Activated B cell treated with CpG ODN at 0.5 μM for 24 hours (primary cell): ENCODE measurements at regions not wholly inside any gene's neighbourhood (a gene's known extent, or its start where the extent isn't known, plus 50 kb on each side); places are given as distances from the start of the nearest gene placed in this dataset.

Experiments used
- ATAC-seq: fragments of 200-7000 bp; cut with Tn5 transposase; one replicate; pipeline ENCODE4 v1.10.0; 2021; ENCODE audit warnings: low read depth, mild to moderate bottlenecking, moderate library complexity
- CTCF ChIA-PET: fragments of 350-600 bp; sonication (Branson Sonifier 250); formaldehyde crosslinking; loops from one replicate; lab custom pipeline; 2021; ENCODE audit warnings: antibody characterized with exemption; lab: Charles Lee
- POLR2A ChIA-PET: fragments of 350-600 bp; sonication (Branson Sonifier 250); formaldehyde crosslinking; loops from one replicate; lab custom pipeline; 2021; ENCODE audit warnings: antibody characterized with exemption; lab: Charles Lee
- DNase-seq: peaks from one replicate; pipeline ENCODE4 v3.0.0; 2022
- H3K27ac Mint-ChIP-seq: one replicate; pipeline ENCODE4 v1.8.0; 2020; ENCODE audit warnings: mixed read lengths
- H3K27me3 Mint-ChIP-seq: one replicate; pipeline ENCODE4 v1.8.0; 2021; ENCODE audit warnings: mixed read lengths
- H3K36me3 Mint-ChIP-seq: one replicate; pipeline ENCODE4 v1.8.0; 2021; ENCODE audit warnings: low read depth, mixed read lengths
- H3K4me1 Mint-ChIP-seq: one replicate; pipeline ENCODE4 v1.8.0; 2021; ENCODE audit warnings: mixed read lengths
- H3K4me3 Mint-ChIP-seq: one replicate; pipeline ENCODE4 v1.8.0; 2020; ENCODE audit warnings: mild to moderate bottlenecking, mixed read lengths
- H3K9me3 Mint-ChIP-seq: one replicate; pipeline ENCODE4 v1.8.0; 2020; ENCODE audit warnings: mixed read lengths
- CTCF ChIP-seq: fragments of 200-600 bp; IDR thresholded peaks from one replicate; pipeline ENCODE4 v1.8.0; 2022; ENCODE audit warnings: antibody characterized with exemption, mild to moderate bottlenecking
- intact Hi-C: fragments of 100-400 bp; cut with micrococcal nuclease; formaldehyde crosslinking; loops from one replicate; pipeline ENCODE4 v1.15.1; 2024

- peaks cover 6% of the 10 kb centered on the region for H3K27me3 Mint-ChIP-seq
- POLR2A ChIA-PET: no interaction called here
- CTCF ChIA-PET: no interaction called here
- H3K4me1 Mint-ChIP-seq: peaks cover 15% of the 10 kb centered on the region
- DNase-seq (no peak), ATAC-seq (no peak)
- no peak overlapping the region for H3K27ac Mint-ChIP-seq
- TF ChIP-seq CTCF: no peak
- intact Hi-C loops: no loop called here
- no peaks in the 10 kb centered on the region for H3K36me3 Mint-ChIP-seq
- no peaks in the 10 kb centered on the region for H3K9me3 Mint-ChIP-seq
- no peak overlapping the region for H3K4me3 Mint-ChIP-seq
These were observed 51.6 kb upstream of the SYN3 start for GRCh38 chr22:33109514-33110430.

GRCh38 chr22:33108037-33108436 lies 49.9 kb upstream of the SYN3 start:
- CTCF ChIA-PET: no interaction called here
- H3K4me3 Mint-ChIP-seq: no peak overlapping the region
- no peak for ATAC-seq
- H3K9me3 Mint-ChIP-seq: peaks cover 6% of the 10 kb centered on the region
- TF ChIP-seq CTCF: no peak
- intact Hi-C loops: no loop called here
- POLR2A ChIA-PET: no interaction called here
- H3K36me3 Mint-ChIP-seq: no peaks in the 10 kb centered on the region
- H3K27me3 Mint-ChIP-seq: peaks cover 8% of the 10 kb centered on the region
- DNase-seq: no peak
- no peak overlapping the region for H3K27ac Mint-ChIP-seq
- peaks cover 11% of the 10 kb centered on the region for H3K4me1 Mint-ChIP-seq
